Upper lobe of left lung (tissue), 6 donors: ENCODE measurements at regions not wholly inside any gene's neighbourhood (a gene's known extent, or its start where the extent isn't known, plus 50 kb on each side); places are given as distances from the start of the nearest gene placed in this dataset.
A peak's percentile ranks its signal among the peaks of the same experiment; 100 is the strongest.

ENCODE experiments used
- ATAC-seq, 2 donors: fragments of 200-7000 bp; cut with Tn5 transposase; one replicate each; pipeline ENCODE4 v1.9.1; 2022; ENCODE audit warnings: mild to moderate bottlenecking in 2 of 2, moderate library complexity in 2 of 2; ENCODE audit not compliant: low FRiP score in 2 of 2
- DNase-seq, 2 donors: peaks; one replicate each; pipeline ENCODE4 v3.0.0-alpha.2; 2019 to 2020
- H3K27ac ChIP-seq, 4 donors: fragments of 200-600 bp; sonication (generic); one replicate each; pipeline ENCODE4 v1.5.1; 2016 to 2019
- H3K27me3 ChIP-seq, 4 donors: fragments of 200-600 bp; sonication (generic); one replicate each; pipeline ENCODE4 v1.5.1; 2017 to 2019
- H3K36me3 ChIP-seq, 4 donors: fragments of 200-600 bp; sonication (generic); one replicate each; pipeline ENCODE4 v1.5.1; 2016 to 2019
- H3K4me1 ChIP-seq, 4 donors: fragments of 200-600 bp; sonication (generic); one replicate each; pipeline ENCODE4 v1.5.1; 2018 to 2019
- H3K4me3 ChIP-seq, 4 donors: fragments of 200-600 bp; sonication (generic); one replicate each; pipeline ENCODE4 v1.5.1; 2017 to 2019; ENCODE audit warnings: mild to moderate bottlenecking in 2 of 4, moderate library complexity in 1 of 4
- H3K9me3 ChIP-seq, 4 donors: fragments of 200-600 bp; sonication (generic); one replicate each; pipeline ENCODE4 v1.5.1; 2018 to 2019
- EP300 ChIP-seq, 4 donors: sonication (generic); formaldehyde crosslinking; IDR thresholded peaks; one replicate each; pipeline ENCODE4 v1.5.1; 2017; ENCODE audit warnings: antibody characterized with exemption in 4 of 4, control low read depth in 2 of 4
- POLR2A ChIP-seq, 4 donors: fragments of 450-650 bp; IDR thresholded peaks; one replicate each; pipeline ENCODE4 v1.5.1; 2016 to 2017; ENCODE audit warnings: antibody characterized with exemption in 4 of 4, mild to moderate bottlenecking in 2 of 4
- POLR2AphosphoS5 ChIP-seq, 2 donors: sonication (generic); formaldehyde crosslinking; IDR thresholded peaks; one replicate each; pipeline ENCODE4 v1.5.1; 2017; ENCODE audit warnings: antibody characterized with exemption in 2 of 2
- WGBS, 2 donors: methylation state at CpG; one replicate each; pipeline ENCODE4 v1.1.5; 2017 to 2018; 5-methylcytosine and 5-hydroxymethylcytosine counted together
- TF ChIP-seq, protein P1 (sequence below), 6 experiments: fragments of 450-650 bp in 4 of 6; fragments of 200-600 bp in 2 of 6; sonication (generic) in 2 of 6; IDR thresholded peaks; one replicate each; pipeline ENCODE4 v1.5.1; 2016 to 2019; ENCODE audit warnings: antibody characterized with exemption in 6 of 6
- donor health status: DM: no; HTN: no; CAD: no; lungs with moderate emphysema.
- donor health status: DM: no; HTN: yes; CAD: no; lungs with severe emphysema.

DNA sequence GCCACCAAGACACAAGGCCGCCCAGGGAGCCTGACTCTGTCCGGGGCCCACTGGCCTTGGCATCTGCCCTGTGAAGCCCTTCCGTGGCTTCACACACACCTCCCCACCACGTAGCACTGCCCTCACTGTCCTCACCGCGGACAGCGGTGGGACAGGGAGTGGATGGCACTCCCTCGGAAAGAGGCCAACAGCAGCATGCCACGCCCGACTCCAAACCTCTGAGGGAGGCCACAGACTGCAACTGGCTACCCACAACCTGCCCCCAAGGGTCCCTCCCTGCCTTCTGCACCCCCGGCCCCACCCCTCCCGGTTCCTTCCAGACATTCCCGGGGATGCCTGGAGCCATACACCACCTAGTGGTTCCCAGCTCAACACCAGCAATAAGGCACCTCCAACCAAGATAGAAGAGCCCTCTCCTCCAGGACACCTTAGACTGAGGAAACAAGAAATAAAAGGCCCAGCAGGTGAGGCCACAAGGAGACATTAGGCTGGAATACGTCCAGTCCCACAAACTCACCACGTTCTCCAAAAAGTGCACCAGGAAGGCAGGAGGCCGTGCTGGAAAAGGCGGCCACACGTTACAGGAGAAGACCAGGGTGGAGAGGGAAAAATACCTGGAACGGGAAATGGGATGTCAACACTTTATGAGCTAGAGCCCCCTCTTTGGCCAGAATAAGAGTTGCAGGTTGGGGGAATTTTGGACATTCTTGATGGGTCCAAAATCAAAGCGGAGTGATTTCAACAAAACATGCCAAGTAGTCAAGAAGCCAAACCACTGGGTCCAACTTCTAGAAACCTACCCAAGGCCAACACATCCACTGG, 310.0 kb downstream of the SOX9 start:
- Histone ChIP-seq H3K4me1 (no peaks in the 10 kb centered on the region), H3K4me3 (no peak overlapping the region), H3K27me3 (no peaks in the 10 kb centered on the region), H3K9me3 (no peaks in the 10 kb centered on the region), H3K36me3 (no peaks in the 10 kb centered on the region), H3K27ac (no peak overlapping the region)
- TF ChIP-seq, protein P1, sequence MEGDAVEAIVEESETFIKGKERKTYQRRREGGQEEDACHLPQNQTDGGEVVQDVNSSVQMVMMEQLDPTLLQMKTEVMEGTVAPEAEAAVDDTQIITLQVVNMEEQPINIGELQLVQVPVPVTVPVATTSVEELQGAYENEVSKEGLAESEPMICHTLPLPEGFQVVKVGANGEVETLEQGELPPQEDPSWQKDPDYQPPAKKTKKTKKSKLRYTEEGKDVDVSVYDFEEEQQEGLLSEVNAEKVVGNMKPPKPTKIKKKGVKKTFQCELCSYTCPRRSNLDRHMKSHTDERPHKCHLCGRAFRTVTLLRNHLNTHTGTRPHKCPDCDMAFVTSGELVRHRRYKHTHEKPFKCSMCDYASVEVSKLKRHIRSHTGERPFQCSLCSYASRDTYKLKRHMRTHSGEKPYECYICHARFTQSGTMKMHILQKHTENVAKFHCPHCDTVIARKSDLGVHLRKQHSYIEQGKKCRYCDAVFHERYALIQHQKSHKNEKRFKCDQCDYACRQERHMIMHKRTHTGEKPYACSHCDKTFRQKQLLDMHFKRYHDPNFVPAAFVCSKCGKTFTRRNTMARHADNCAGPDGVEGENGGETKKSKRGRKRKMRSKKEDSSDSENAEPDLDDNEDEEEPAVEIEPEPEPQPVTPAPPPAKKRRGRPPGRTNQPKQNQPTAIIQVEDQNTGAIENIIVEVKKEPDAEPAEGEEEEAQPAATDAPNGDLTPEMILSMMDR (IDR thresholded peaks at IDR 0.05): no peak
- TF ChIP-seq EP300 (IDR thresholded peaks at IDR 0.05) (no peak), POLR2A (IDR thresholded peaks at IDR 0.05) (no peak), POLR2AphosphoS5 (IDR thresholded peaks at IDR 0.05) (no peak)
- ATAC-seq (peak in 1 of 2 donors; percentile 32), DNase-seq (no peak)
- WGBS, 2 donors: 76 to 78% methylated on average over 13 to 20 of the region's 20 CpGs

DNA sequence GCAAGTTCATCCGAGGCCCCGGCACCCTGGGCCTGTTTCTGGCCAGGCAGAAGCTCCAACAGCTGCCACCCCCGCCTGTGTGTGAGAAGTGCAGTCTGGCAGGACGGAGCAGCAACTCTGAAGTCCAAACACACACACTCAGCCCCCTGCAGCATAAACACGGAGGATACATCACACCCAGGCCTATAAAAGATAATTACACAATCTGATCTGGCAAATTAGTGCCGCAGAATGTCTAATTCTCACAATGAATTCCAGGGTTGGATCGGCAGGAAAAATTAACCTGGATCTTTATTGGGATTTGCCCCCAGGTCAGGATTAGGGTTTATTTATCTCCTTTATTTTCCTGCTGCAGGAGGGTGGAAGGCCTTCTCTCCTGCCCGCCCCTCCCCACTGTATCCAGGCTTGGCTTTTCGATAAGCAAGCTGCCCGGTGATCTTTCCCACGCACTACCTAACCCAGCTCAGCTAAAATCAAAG, 311.4 kb downstream of the SOX9 start:
- Histone ChIP-seq H3K9me3 (no peaks in the 10 kb centered on the region), H3K27ac (no peak overlapping the region), H3K4me1 (no peaks in the 10 kb centered on the region), H3K27me3 (no peaks in the 10 kb centered on the region), H3K4me3 (no peak overlapping the region), H3K36me3 (no peaks in the 10 kb centered on the region)
- DNase-seq (no peak), ATAC-seq (no peak)
- WGBS, 2 donors: 55 to 63% methylated on average over 11 of the region's 11 CpGs
- TF ChIP-seq POLR2A (IDR thresholded peaks at IDR 0.05) (no peak), EP300 (IDR thresholded peaks at IDR 0.05) (no peak), POLR2AphosphoS5 (IDR thresholded peaks at IDR 0.05) (no peak)
- TF ChIP-seq, protein P1 (IDR thresholded peaks at IDR 0.05): no peak

DNA sequence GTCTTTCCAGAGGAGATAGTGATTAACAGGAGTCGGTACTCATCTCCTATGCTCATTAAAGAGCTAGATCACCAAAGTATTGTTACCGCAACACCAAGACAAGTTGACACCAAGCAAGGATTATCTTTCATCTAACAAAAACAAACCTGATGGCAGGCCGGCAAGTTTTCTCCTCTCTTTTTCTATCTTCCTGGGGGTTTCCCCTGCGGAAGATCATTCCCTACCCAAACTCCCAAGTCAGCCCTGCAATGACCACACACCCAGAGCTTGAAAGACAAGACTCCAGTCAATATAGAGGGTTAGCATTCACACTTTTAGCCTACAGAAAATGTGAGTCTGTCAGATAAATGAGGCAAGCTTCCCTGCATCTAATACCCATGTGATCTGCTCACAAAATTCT, 312.1 kb downstream of the SOX9 start:
- H3K27me3 ChIP-seq: no peaks in the 10 kb centered on the region
- TF ChIP-seq EP300 (IDR thresholded peaks at IDR 0.05) (no peak), POLR2A (IDR thresholded peaks at IDR 0.05) (no peak), POLR2AphosphoS5 (IDR thresholded peaks at IDR 0.05) (no peak)
- TF ChIP-seq, protein P1 (IDR thresholded peaks at IDR 0.05): no peak
- H3K27ac ChIP-seq: no peak overlapping the region
- no peaks in the 10 kb centered on the region for H3K9me3 ChIP-seq
- ATAC-seq (no peak), DNase-seq (no peak)
- 52 to 57% methylated on average over 4 of the region's 4 CpGs for WGBS, 2 donors
- no peaks in the 10 kb centered on the region for H3K36me3 ChIP-seq
- no peaks in the 10 kb centered on the region for H3K4me1 ChIP-seq
- no peak overlapping the region for H3K4me3 ChIP-seq

DNA sequence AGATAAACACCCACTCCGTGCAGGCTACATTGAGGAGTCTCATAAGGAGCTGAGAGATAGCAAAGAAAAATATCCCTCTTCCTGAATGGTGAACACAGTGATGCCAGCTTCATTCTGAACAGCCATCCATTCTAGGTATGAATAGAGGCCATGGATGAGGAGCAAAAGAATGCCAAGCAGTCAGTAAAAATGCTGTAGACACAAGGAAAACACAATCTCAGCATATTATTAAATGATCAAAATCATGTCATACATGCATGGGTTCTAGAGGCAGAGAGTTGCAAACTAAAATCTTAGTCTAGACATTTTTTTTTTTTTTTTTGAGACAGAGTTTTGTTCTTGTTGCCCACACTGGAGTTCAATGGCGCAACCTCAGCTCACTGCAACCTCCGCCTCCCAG, 313.0 kb downstream of the SOX9 start:
- no peaks in the 10 kb centered on the region for H3K27me3 ChIP-seq
- no peak overlapping the region for H3K4me3 ChIP-seq
- H3K36me3 ChIP-seq: no peaks in the 10 kb centered on the region
- WGBS, 2 donors: 88 to 91% methylated on average over 3 of the region's 3 CpGs
- TF ChIP-seq POLR2A (IDR thresholded peaks at IDR 0.05) (no peak), POLR2AphosphoS5 (IDR thresholded peaks at IDR 0.05) (no peak), EP300 (IDR thresholded peaks at IDR 0.05) (no peak)
- TF ChIP-seq, protein P1 (IDR thresholded peaks at IDR 0.05): no peak
- DNase-seq: no peak
- H3K9me3 ChIP-seq: no peaks in the 10 kb centered on the region
- H3K27ac ChIP-seq: no peak overlapping the region
- H3K4me1 ChIP-seq: no peaks in the 10 kb centered on the region
- no peak for ATAC-seq

DNA sequence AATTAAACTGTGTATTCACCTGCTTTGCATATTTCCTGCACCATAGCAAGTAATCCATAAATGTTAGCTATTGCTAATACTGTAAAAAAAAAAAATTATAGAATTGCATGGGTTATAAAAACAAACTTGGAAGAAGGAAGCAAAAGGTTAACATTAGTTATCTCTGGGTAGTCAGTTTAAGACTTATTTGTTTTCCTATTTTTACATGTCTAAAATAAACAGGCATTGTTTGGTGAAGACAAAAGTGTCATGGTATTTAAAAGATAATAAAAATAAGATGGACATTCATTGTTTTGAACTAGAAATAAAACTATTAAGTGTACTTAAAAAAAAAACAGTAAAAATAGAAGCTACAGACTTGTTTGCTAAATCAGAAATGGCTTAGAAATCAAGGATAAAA, 313.8 kb downstream of the SOX9 start:
- Histone ChIP-seq H3K4me3 (no peak overlapping the region), H3K27ac (no peak overlapping the region), H3K4me1 (no peaks in the 10 kb centered on the region), H3K27me3 (no peaks in the 10 kb centered on the region), H3K36me3 (no peaks in the 10 kb centered on the region), H3K9me3 (no peaks in the 10 kb centered on the region)
- DNase-seq: no peak
- no peak for ATAC-seq
- TF ChIP-seq, protein P1 (IDR thresholded peaks at IDR 0.05): no peak
- no peak for TF ChIP-seq EP300 (IDR thresholded peaks at IDR 0.05)
- no peak for TF ChIP-seq POLR2AphosphoS5 (IDR thresholded peaks at IDR 0.05)
- no peak for TF ChIP-seq POLR2A (IDR thresholded peaks at IDR 0.05)
